HCT116 (cell line): ENCODE measurements at regions not wholly inside any gene's neighbourhood (a gene's known extent, or its start where the extent isn't known, plus 50 kb on each side); places are given as distances from the start of the nearest gene placed in this dataset.

Experiments
- ATAC-seq: fragments of 200-7000 bp; cut with Tn5 transposase; 2 replicates; pipeline ENCODE4 v1.9.1; 2020; ENCODE audit warnings: mild to moderate bottlenecking, moderate library complexity
- BruUV-seq: library from RNA; stranded (reverse); fragments of 400-500 nt; replicated peaks from 2 replicates; lab custom pipeline; 2021; lab: Mats Ljungman, UMichigan
- CTCF ChIA-PET: fragments of 300-600 bp; sonication (Branson Sonifier 250); formaldehyde crosslinking; loops from one replicate; lab custom pipeline; 2021; ENCODE audit warnings: antibody characterized with exemption; lab: Charles Lee
- POLR2A ChIA-PET: fragments of 300-600, 350-600 bp; sonication (Branson Sonifier 250); formaldehyde crosslinking; loops from one replicate; lab custom pipeline; 2021; ENCODE audit warnings: antibody characterized with exemption; lab: Charles Lee
- RAD21 ChIA-PET, 2 experiments: fragments of 300-600 bp; sonication (Branson Sonifier 250); formaldehyde crosslinking; loops; one replicate each; lab custom pipeline; 2023; ENCODE audit warnings: low total read pairs in 2 of 2; ENCODE audit not compliant: uncharacterized antibody in 2 of 2, unreplicated experiment in 2 of 2, low non-redundant PET in 1 of 2; lab: Charles Lee
- DNase-seq: peaks from one replicate; pipeline ENCODE4 v3.0.0-alpha.2; 2010; ENCODE audit warnings: low read depth, low spot score
- H2AFZ ChIP-seq: fragments of 200-600 bp; shearing (Covaris generic), sonication (generic); 2 replicates; pipeline ENCODE4 v1.6.1; 2017; ENCODE audit warnings: low read depth, mixed run types, mixed read lengths, antibody characterized with exemption, low read length; ENCODE audit not compliant: poor library complexity, severe bottlenecking
- H3K27ac ChIP-seq: 2 replicates; pipeline ENCODE4 v1.5.1; 2012; ENCODE audit warnings: low read depth, low read length
- H3K27me3 ChIP-seq: fragments of 200-600 bp; sonication (generic); 2 replicates; pipeline ENCODE4 v1.6.1; 2016; ENCODE audit warnings: mixed run types, low read length, mixed read lengths; ENCODE audit not compliant: insufficient read depth
- H3K36me3 ChIP-seq, 2 experiments: fragments of 200-500 bp in 1 of 2; fragments of 200-600 bp in 1 of 2; sonication (Bioruptor generic) in 1 of 2; sonication (generic) in 1 of 2; 2 replicates each; pipeline versions ENCODE4 v1.5.1 to v1.6.1; 2014 to 2016; ENCODE audit warnings: low read length in 2 of 2, inconsistent platforms in 1 of 2, mixed read lengths in 1 of 2, mixed run types in 1 of 2; ENCODE audit not compliant: insufficient read depth in 2 of 2, control insufficient read depth in 1 of 2
- H3K4me1 ChIP-seq, 2 experiments: fragments of 200-600 bp in 1 of 2; sonication (generic) in 1 of 2; 2 replicates each; pipeline versions ENCODE4 v1.5.1 to v1.6.1; 2012 to 2017; ENCODE audit warnings: low read length in 2 of 2, inconsistent platforms in 1 of 2, mild to moderate bottlenecking in 1 of 2, mixed read lengths in 1 of 2, mixed run types in 1 of 2, moderate library complexity in 1 of 2; ENCODE audit not compliant: insufficient read depth in 2 of 2, control insufficient read depth in 1 of 2
- H3K4me2 ChIP-seq: fragments of 200-600 bp; sonication (generic); 2 replicates; pipeline ENCODE4 v1.6.1; 2017; ENCODE audit warnings: mixed run types, low read length, mixed read lengths
- H3K4me3 ChIP-seq, 2 experiments: fragments of 200-600 bp in 1 of 2; sonication (generic) in 1 of 2; replicated peaks in 1 of 2; 2 replicates each; pipeline ENCODE4 v1.5.1; 2011 to 2016; ENCODE audit warnings: low read length in 2 of 2, control low read depth in 1 of 2, low read depth in 1 of 2, mild to moderate bottlenecking in 1 of 2, mixed read lengths in 1 of 2, mixed run types in 1 of 2
- H3K79me2 ChIP-seq: fragments of 200-600 bp; sonication (generic); 2 replicates; pipeline ENCODE4 v1.6.1; 2017; ENCODE audit warnings: mild to moderate bottlenecking, mixed run types, low read length, moderate library complexity, mixed read lengths; ENCODE audit not compliant: insufficient read depth
- H3K9ac ChIP-seq: fragments of 200-600 bp; sonication (generic); 2 replicates; pipeline ENCODE4 v1.6.1; 2016; ENCODE audit warnings: low read length, mixed read lengths
- H3K9me2 ChIP-seq: fragments of 200-600 bp; sonication (generic), shearing (Covaris generic); 2 replicates; pipeline ENCODE4 v1.6.1; 2017; ENCODE audit warnings: mixed run types, mild to moderate bottlenecking, moderate library complexity; ENCODE audit not compliant: insufficient read depth
- H3K9me3 ChIP-seq, 2 experiments: fragments of 200-500 bp in 1 of 2; fragments of 200-600 bp in 1 of 2; sonication (Bioruptor generic) in 1 of 2; sonication (generic) in 1 of 2; 2 replicates each; pipeline ENCODE4 v1.6.1; 2014 to 2017; ENCODE audit warnings: low read length in 2 of 2, mixed read lengths in 2 of 2, inconsistent platforms in 1 of 2, low read depth in 1 of 2, mild to moderate bottlenecking in 1 of 2, mixed run types in 1 of 2, moderate library complexity in 1 of 2; ENCODE audit not compliant: control insufficient read depth in 1 of 2, insufficient read depth in 1 of 2
- H4K20me1 ChIP-seq: fragments of 200-600 bp; sonication (generic), shearing (Covaris generic); 2 replicates; pipeline ENCODE4 v1.6.1; 2017; ENCODE audit warnings: mixed run types, mild to moderate bottlenecking, moderate library complexity; ENCODE audit not compliant: insufficient read depth
- CBX3 ChIP-seq: IDR thresholded peaks from 2 replicates; pipeline ENCODE4 v1.6.1; 2012; ENCODE audit warnings: low read depth
- CEBPB ChIP-seq: IDR thresholded peaks from 2 replicates; pipeline ENCODE4 v1.6.1; 2012; ENCODE audit warnings: low read depth
- CTCF ChIP-seq, 3 experiments: fragments of 200-600 bp in 1 of 3; sonication (generic) in 1 of 3; IDR thresholded peaks in 2 of 3; conservative IDR thresholded peaks in 1 of 3; 2 replicates each; pipeline ENCODE4 v1.5.1; 2012 to 2017; ENCODE audit warnings: low read depth in 2 of 3, low read length in 2 of 3, antibody characterized with exemption in 1 of 3, borderline replicate concordance in 1 of 3, control low read depth in 1 of 3, mild to moderate bottlenecking in 1 of 3, mixed read lengths in 1 of 3, mixed run types in 1 of 3, moderate library complexity in 1 of 3; ENCODE audit not compliant: insufficient read depth in 1 of 3
- EGR1 ChIP-seq: IDR thresholded peaks from 2 replicates; pipeline ENCODE4 v1.6.1; 2012; ENCODE audit warnings: low read depth
- ELF1 ChIP-seq: IDR thresholded peaks from 2 replicates; pipeline ENCODE4 v1.6.1; 2012; ENCODE audit warnings: low read depth, borderline replicate concordance
- EZH2 ChIP-seq: fragments of 200-600 bp; sonication (generic); IDR thresholded peaks from 2 replicates; pipeline ENCODE4 v1.6.1; 2017; ENCODE audit warnings: antibody characterized with exemption, mixed run types
- EZH2phosphoT487 ChIP-seq: fragments of 200-600 bp; IDR thresholded peaks from 2 replicates; pipeline ENCODE4 v1.6.1; 2018; ENCODE audit warnings: antibody characterized with exemption, borderline replicate concordance
- FOSL1 ChIP-seq: IDR thresholded peaks from 2 replicates; pipeline ENCODE4 v1.6.1; 2012; ENCODE audit warnings: low read depth
- JUND ChIP-seq: IDR thresholded peaks from 2 replicates; pipeline ENCODE4 v1.6.1; 2012
- MAX ChIP-seq: IDR thresholded peaks from 2 replicates; pipeline ENCODE4 v1.6.1; 2012
- POLR2A ChIP-seq: IDR thresholded peaks from 2 replicates; pipeline ENCODE4 v1.7.0; 2011; ENCODE audit warnings: borderline replicate concordance; ENCODE audit not compliant: insufficient read depth, insufficient read length; ENCODE audit errors: extremely low read depth
- POLR2AphosphoS5 ChIP-seq: IDR thresholded peaks from 2 replicates; pipeline ENCODE4 v1.6.1; 2011; ENCODE audit warnings: mild to moderate bottlenecking, low read depth, low read length, moderate library complexity
- RAD21 ChIP-seq: IDR thresholded peaks from 2 replicates; pipeline ENCODE4 v1.6.1; 2012; ENCODE audit warnings: low read depth, mild to moderate bottlenecking
- REST ChIP-seq: IDR thresholded peaks from 2 replicates; pipeline ENCODE4 v1.6.1; 2012; ENCODE audit warnings: low read depth
- SIN3A ChIP-seq: IDR thresholded peaks from 2 replicates; pipeline ENCODE4 v1.6.1; 2012; ENCODE audit warnings: low read depth
- SRF ChIP-seq: IDR thresholded peaks from 2 replicates; pipeline ENCODE4 v1.6.1; 2012; ENCODE audit warnings: low read depth
- YY1 ChIP-seq: IDR thresholded peaks from 2 replicates; pipeline ENCODE4 v1.6.1; 2011; ENCODE audit warnings: low read length, low read depth, moderate library complexity, mild to moderate bottlenecking; ENCODE audit not compliant: insufficient replicate concordance; ENCODE audit errors: extremely low read depth
- ZFX ChIP-seq: fragments of 450-650 bp; IDR thresholded peaks from 2 replicates; pipeline ENCODE4 v1.6.1; 2017
- ZNF274 ChIP-seq: fragments of 200-500 bp; sonication (Bioruptor generic); IDR thresholded peaks from 2 replicates; pipeline ENCODE4 v1.6.1; 2014; ENCODE audit warnings: mild to moderate bottlenecking, low read depth, low read length, inconsistent platforms
- intact Hi-C: fragments of 100-400 bp; cut with micrococcal nuclease; formaldehyde crosslinking; loops from 2 replicates; pipeline ENCODE4 v1.10.0; 2022

- no peaks in the 10 kb centered on the region for H3K36me3 ChIP-seq
- no peak overlapping the region for H3K4me3 ChIP-seq
- no peaks in the 10 kb centered on the region for H3K4me1 ChIP-seq
- no peak overlapping the region for H2AFZ ChIP-seq
- DNase-seq (no peak), ATAC-seq (no peak)
- TF ChIP-seq FOSL1 (no peak), RAD21 (no peak), ELF1 (no peak), JUND (no peak), SRF (no peak), MAX (no peak), SIN3A (no peak), YY1 (no peak), EZH2 (no peak), CBX3 (no peak), ZFX (no peak), POLR2A (no peak), CTCF (IDR thresholded peaks at IDR 0.05 in 2 of 3, conservative IDR thresholded peaks at IDR 0.05 in 1 of 3; ENCODE audit: borderline replicate concordance in 1 of 3, insufficient read depth in 1 of 3, low read depth in 2 of 3, low read length in 2 of 3) (no peak), REST (no peak), POLR2AphosphoS5 (no peak), EGR1 (no peak), CEBPB (no peak), ZNF274 (no peak), EZH2phosphoT487 (no peak)
- H3K9me3 ChIP-seq = no peaks in the 10 kb centered on the region
- CTCF ChIA-PET = no interaction called here
- RAD21 ChIA-PET = no interaction called here
- no peaks in the 10 kb centered on the region for H3K27me3 ChIP-seq
- no peaks in the 10 kb centered on the region for H3K9me2 ChIP-seq
- no peaks in the 10 kb centered on the region for H4K20me1 ChIP-seq
- POLR2A ChIA-PET = no interaction called here
- H3K4me2 ChIP-seq = no peak overlapping the region
- H3K79me2 ChIP-seq = no peaks in the 10 kb centered on the region
- H3K27ac ChIP-seq = no peak overlapping the region
- intact Hi-C loops = no loop called here
- no peak overlapping the region for H3K9ac ChIP-seq
- no TSS peak for BruUV-seq
Measured at GRCh38 chr4:18234108-18234507, 212.6 kb upstream of the LCORL start.
